HG03571 (cell line): ENCODE measurements at regions not wholly inside any gene's neighbourhood (a gene's known extent, or its start where the extent isn't known, plus 50 kb on each side); places are given as distances from the start of the nearest gene placed in this dataset.
"Not testable (repeated sequence)": the region's sequence is repeated elsewhere in the genome, so short reads cannot be mapped to it uniquely, and the experiment has no call there.

ENCODE experiments used
- ATAC-seq: cut with Tn5 transposase; IDR thresholded peaks from one replicate; pipeline ENCODE4 v1.9.1; 2021; ENCODE audit not compliant: unreplicated experiment

DNA sequence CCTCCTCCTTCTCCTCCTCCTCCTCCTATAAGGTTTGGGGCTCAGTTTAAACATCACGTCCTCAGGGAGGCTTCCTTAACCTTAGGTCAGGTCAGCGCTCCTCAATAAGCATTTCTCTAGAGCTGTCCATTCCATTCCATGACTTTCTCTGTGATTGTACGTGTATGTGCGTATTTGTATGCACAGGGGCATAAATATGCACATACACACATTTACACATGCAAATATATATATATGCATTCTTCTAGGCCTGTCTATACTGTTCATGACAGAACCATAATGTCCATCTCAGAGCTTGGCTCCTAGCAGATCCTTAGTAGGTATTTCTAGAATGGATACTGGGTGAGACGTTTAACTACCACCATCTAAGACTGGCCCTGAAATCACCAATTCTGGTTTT, 258.6 kb downstream of the STIM2 start:
- ATAC-seq: no peak

DNA sequence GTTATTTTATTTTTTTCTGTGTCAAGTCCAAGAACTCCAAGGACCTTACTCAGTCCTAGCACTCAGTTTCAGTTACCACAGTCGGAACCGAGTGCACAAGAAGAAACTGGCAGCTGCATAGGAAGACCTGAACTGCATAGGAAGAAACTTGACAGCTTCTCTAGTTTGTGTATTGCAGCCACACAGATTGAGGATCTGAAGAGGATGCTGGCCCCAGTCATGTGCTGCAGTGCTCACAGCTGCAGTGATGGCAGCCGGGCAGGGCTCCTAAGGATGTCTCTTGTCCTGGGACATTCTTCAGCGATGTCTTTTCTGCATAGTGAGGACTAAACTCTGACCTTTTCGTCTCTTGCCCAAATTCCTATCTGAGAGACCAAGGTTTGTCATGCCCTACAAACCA, 261.2 kb downstream of the STIM2 start:
- ATAC-seq: no peak

DNA sequence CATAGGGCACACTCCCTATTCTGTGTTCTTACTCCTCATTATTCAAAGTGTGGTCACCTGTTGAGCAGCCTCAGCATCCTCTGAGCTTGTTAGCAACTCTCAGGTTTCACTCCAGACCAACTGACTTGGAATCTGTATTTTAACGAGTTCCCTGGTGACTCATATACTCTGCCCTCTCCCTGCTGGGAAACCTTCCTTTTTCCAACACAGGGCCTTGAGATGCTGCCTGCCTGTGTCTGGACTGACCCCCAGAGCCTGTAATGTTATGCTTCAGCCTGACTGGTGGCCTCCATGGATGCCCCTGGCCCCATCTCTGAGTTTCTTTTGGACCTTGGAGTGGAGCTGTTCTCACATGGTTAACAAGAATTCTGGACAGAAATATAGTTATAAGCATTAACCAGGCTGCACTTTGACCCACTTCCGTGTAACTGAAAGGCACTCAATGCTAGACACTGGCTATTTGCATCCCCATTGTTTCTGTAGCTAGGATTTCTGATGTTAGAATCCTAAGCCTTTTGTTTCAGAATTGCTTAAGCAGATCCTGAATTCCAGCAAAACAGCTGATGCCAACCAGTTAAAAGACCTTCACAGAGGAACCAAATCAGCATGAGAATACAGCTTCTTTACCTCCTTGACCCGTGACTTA, 262.6 kb downstream of the STIM2 start:
- ATAC-seq: no peak

DNA sequence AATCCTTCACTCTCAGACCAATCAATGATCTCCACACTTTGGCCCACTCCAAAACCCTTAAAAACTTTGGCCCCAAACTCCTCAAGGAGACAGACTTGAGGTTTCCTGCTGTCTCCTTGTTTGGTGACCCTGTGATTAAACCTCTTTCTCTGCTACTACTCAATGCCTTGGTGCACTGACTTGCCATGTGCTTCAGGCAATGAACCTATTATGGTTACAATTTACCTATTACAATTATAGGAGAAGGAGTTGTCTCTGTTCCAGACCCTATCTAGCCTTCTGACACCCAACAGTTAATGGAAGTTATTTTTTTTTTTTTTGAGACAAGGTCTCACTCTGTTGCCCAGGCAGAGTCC, 263.1 kb downstream of the STIM2 start:
- ATAC-seq: no peak

DNA sequence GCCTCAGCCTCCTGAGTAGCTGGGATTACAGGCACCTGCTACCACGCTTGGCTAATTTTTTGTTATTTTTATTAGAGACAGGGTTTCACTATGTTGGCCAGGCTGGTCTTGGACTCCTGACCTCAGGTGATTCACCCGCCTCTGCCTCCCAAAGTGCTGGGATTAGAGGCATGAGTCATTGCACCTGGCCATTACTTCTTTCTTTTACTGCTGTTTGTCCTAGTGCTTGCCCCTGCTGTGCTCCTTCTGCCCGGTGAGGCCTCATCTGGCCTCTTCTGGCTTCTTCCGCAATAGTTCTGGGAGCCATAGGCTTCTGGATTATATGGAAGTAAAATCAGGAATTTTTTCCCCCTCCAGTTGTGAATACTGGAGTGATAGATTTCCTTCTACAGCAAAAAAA, 266.3 kb downstream of the STIM2 start:
- ATAC-seq: not testable (repeated sequence)

DNA sequence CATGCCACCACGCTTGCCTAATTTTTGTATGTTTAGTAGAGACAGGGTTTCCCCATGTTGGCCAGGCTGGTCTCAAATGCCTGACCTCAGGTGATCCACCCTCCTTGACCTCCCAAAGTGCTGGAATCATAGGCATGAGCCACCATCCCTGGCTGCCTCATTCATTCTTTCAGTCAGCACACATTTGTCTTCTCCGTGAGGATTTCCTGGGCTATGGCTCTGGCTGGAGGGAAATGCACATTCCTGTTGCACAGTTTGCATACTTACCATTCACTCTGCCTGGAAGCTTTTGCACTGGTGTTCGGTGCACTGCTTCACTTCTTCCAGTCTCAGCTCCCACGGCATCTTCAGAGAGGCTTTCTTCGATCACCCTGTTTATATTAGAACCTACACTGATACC, 267.8 kb downstream of the STIM2 start:
- ATAC-seq: no peak

DNA sequence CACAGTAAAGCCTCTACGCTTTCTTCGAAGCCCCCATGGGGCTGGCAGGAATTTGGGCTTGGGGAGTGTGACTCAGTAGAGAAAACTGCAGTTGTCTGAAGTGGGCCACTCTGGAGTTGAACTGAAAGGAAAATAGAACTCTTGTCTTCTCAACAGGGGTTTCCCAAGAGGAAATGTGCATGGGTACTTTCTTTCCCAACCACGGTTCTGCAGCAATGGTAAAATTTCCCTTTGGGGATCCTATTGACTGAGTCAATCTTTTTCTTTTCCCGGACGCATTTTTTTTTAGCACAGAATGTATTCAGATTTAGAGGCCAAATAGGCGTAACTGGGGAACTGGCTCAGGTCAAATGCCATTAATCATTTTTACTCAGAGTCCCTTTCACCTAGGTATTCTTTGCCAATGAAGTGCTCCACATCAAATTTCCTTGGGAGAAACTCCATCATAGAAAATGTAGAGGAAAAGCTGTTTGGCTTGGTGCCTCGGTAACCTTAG, 269.3 kb downstream of the STIM2 start:
- ATAC-seq: no peak

DNA sequence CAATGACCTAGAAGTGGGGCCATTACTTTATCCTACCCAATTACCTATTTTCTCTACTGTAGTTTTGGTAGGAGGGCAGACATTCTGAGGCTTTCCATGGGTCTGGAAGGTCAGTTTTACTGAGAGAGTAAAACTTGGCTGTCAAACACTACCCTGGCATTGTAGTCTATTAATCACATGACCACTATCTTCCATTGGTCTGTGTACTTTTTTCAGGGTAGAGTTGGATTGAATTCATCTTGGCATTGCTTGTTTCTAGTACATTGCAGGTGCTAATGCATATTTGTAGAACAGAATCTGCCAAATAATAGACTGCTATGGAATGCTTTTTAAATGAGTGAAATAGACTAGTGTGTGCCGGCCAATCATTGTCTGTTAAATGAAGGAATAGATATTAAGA, 271.9 kb downstream of the STIM2 start:
- no peak for ATAC-seq

DNA sequence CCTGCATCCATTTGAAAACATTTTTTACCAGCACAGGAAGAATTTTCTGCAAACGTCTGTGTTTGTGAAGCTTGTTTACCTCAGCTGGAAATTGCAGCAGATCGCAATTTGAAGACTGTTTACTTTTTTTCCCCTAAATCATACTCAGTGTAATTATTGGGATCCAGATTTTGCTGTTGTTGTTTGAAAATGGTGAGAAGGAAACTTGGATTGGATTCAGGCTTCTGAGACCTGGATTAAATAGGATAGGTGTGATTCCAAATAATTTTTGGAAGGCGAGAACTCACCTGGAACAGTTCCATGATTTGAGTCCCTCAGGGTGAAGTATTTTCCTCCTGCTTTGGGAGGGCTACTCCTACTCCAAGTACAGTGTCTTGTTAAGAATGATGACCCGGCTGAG, 279.8 kb downstream of the STIM2 start:
- no peak for ATAC-seq

DNA sequence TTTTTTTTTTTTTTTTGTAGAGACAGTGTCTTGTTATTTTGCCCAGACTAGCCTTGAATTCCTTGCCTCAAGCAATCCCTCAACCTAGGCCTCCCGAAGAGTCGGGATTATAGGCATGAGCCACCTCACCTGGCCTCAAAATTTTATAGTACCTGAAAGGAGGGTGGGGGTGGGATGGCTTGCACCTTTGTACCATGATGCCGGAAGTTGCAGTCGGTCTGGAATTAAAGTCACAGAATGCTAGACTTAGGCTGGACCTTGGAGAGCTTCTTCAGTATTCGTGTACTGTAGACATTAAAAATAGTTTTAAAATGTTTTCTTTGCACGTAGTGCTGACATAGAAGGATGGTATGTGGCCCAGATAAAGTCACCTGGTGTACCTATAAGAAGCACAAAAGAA, 280.9 kb downstream of the STIM2 start:
- ATAC-seq: no peak

DNA sequence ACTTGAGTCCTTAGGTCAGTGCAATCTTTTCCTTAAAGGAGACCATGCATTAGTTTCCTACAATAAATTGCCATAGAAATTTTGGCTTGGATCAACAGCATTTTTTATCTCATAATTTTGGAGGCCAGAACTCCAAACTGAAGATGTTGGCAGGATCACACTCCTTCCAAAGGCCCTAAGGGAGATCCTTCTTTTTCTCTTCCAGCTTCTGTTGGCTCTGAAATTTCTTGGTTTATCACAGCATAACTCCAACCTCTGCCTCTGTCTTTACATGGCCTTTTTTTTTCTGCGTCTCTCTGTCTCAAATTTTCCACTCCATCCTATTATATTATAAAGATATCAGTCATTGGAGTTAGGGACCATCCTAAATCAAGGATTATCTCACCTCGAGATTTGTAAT, 282.2 kb downstream of the STIM2 start:
- no peak for ATAC-seq

DNA sequence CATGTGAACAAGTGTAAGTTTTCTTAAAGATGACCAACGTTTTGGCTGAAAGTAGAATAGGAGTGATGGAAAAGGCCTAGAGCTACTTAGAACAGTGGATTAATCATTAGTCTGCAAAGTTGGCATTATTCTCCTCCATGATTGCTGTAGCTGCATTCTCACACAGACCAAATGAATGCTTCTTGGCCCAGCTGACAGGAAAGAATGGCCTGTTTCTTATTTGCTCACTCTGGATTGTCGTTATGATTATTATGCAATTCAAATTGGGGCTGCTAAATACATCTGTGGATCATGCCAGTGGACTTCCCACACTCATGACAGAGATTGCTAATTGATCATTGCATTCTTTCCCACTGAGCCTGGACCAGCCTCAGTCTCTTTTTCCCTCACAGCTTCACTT, 285.0 kb downstream of the STIM2 start:
- no peak for ATAC-seq

DNA sequence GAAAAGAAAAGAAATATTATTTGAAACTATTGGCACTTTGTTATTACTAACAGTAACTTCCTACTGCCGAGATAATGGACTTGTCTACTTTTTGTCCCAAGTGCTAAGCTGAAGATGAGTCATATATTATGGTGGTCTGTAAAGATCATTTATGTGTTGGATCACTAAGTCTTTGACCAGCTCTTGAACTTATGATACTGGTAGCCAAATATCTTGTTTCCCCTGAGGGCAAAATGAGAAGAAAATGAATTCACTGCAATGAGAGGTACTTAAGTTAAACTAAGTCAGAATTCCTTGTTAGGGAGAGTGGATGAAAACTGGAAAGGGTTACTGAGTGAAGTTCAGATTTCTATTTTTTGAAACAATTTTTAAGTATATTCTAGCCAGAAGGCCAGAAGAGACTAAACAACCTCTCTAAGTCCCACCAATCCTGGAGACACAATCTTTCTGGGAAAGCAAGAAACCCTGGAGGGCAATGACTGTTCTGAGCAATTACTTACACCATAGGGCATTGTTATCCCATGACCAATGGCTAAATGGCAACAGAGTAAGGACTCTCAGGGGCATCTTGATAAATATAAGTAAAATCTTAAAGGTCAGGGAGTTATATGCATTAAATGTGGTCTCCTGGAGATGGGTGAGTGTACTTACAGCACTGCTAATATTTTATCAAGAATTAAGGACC, 287.7 kb downstream of the STIM2 start:
- ATAC-seq: no peak

DNA sequence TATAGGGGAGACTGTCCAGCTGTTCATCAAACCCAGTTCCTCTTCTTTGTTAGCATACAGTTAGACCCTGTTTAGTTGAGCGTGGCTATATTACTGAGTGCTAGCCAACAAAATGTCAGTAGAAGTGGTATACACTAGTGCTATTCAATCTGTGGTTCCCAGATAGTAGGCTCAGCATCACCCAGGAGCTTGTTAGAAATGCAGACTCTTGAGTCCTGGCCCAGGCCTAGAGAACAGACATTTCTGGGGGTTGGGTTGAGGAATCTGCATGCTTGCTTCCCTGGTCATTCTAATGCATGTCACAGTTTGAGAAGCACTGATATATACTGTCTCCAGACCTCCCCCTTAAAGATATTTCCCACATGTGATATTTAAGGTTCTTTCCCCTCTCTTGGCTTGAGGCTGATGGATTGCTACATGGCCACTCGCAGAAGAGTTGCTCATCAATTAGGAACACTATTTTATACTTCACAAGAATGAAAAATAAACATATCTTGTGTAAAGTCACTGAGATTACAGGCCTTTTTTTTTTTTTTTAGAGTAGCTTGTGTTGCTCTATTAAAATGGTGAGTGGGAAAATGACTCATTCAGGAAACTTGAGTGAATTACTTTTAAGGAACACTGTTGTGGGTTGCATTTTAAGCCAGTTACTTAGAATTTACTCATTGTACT, 289.0 kb downstream of the STIM2 start:
- no peak for ATAC-seq

DNA sequence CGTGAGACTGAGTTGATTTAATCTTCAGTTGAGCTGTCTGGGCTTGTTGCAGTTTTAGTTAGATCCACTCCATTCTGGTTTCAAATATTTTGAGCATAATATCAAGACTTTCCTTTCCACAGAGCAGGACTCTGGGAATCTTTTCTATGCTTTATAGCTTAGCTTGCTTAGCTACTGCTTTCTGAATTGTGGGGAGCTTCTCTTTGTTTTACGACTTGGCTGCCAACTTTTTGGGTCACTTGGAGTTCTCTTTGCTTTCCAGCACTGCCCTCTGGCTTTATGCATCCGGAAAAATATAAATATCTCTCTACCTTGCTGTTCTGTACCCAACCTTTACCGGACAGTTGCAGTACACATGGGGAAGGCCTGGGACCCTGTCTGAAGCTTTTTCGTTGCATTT, 292.1 kb downstream of the STIM2 start:
- ATAC-seq: no peak

DNA sequence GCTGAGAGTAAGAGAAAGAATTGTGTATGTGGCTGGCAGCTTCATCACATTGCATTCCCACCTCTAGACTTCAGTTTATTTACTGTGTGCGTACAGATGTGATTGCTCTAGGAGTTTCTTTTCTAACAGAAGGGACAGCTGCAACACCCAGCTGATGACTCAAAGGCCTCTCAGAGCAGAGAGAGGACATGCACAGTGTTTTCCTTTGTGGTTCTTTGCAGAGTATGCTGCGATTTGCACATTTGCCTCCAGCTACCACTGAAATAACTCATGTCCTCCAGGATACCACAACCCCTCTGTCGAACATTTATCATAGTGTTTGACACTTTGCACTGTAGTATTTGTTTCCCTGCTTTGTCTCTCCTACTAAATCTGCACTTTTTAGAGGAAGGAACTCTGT, 294.1 kb downstream of the STIM2 start:
- ATAC-seq: no peak

DNA sequence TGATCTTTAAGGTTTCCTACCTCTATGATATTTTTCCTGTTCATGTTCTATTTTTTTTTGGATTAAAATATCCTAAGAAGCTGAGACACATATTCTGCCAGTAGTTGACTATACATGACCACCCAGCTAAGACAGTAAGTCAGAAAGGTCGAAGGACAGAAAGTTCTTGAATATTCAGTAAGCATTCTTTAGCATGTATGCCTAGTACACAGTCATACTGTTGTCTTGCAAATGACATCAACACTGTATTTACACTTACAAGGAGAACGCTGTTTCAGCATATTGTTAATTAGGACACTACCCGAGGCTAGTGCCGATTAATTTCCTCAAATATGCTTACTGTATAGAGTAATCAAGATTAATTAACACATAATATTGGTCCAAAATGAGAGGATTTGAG, 300.6 kb downstream of the STIM2 start:
- ATAC-seq: no peak

DNA sequence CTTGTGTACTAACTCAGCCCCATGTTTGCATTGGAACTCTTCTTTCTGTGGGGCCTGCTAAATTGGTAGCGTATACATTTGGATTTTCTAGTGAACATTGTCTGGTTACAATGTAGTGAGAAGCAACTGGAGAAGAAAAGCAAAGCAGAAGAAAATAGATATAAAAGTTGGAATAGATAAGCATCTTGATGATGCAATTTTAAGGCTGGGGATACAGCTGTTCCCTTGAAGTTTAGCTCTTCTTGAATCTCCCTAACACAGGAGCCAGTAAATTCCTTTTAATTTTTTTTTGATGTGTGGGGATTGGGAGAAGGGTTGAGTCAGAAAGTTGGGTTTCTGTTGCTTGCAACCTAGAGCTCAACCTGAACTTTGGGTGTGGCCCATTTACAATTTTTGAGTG, 308.1 kb downstream of the STIM2 start:
- ATAC-seq: no peak

DNA sequence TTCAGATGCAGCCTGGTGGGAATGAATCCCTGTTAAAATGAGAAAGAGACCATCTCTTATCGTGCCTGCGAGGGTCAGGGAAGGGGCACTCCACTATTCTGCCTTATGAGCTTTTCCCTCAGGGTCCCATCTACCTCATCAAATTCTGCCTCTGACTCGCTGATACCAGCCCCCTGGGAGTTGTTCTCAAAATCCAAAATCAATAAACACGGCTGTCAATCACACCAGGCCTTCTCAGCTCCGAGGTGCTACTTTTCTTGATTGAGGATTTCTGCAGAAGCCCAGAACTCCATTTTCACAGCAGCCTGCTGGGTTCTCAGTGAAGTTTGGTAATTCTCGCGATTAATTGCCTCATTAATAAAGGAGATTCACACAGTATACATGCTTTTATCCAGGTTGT, 312.6 kb downstream of the STIM2 start:
- ATAC-seq: no peak

DNA sequence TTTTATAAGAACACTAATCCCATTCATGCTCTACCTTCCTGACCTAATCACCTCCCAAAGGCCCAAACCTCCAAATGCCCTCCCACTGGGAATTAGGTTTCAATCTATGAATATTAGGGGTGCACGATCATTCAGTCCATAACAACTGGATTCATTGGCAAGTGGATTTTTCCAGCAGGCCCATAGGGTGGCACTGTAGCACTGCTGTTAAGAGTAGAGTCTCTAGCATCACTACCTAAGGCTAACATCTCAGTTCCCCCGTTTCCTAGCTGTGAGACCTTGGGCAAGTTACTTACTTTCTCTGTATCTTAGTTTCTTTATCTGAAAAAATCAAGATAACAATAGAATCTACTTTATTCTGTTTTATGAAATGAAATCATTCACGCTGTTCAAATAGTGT, 315.8 kb downstream of the STIM2 start:
- ATAC-seq: no peak

DNA sequence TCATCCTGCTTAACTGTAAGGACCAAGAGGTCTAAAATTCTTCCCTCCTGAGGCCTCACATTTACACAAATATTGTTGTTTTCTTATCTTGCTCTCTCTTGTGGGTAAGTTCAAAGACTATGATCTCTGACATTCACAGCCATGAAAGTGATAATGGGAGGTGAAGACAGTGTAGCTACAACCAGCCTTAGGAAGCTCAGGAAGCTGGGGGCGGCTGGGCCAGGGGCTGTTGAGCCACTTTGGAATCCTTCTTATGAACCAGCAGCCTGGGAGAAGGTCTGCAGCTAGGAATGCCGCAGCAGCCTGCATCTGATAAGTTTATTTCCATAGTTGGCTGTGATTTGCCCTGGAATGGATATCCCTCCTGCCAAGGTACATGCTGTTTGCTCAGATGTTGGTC, 316.2 kb downstream of the STIM2 start:
- ATAC-seq: no peak

DNA sequence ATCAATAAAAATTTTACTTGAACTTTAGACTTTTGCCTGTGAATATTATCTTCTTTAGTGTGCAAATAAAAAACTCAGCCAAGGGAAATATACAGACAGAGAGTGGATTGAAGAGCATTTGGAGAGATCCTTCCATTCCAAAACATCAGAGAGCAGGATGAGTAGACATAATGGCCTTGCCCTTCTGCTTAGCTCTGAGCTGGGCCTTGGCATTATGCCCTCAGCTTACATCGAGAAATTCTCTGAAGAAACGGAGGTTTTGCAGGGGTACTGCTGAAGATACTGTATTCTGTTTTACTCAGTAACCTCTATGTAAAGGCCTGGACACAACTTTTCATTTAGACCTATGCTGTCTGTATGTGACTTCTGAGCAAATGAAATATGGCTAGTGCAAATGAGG, 317.4 kb downstream of the STIM2 start:
- no peak for ATAC-seq

DNA sequence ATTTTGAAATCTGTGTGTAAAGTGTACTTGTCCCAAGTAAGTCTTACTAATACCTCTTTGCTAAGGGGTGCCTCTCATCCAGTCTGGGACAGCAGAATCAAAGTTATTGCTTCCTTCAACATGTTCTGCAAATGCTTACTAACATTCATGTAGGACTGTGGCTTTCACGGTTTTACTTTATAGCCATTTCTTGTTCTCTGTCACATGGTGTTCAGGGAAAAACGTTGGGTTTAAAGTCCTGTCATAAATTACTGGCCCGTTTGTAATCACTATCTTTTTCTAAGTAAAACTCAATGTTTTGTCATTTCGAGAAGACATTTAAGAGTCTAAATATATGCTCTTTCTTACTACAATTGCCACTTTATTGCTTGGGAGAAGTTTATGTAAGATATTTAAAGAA, 321.1 kb downstream of the STIM2 start:
- ATAC-seq: no peak
